ENCODE measurements at regions not wholly inside any gene's neighbourhood (a gene's known extent, or its start where the extent isn't known, plus 50 kb on each side); places are given as distances from the start of the nearest gene placed in this dataset.

DNA sequence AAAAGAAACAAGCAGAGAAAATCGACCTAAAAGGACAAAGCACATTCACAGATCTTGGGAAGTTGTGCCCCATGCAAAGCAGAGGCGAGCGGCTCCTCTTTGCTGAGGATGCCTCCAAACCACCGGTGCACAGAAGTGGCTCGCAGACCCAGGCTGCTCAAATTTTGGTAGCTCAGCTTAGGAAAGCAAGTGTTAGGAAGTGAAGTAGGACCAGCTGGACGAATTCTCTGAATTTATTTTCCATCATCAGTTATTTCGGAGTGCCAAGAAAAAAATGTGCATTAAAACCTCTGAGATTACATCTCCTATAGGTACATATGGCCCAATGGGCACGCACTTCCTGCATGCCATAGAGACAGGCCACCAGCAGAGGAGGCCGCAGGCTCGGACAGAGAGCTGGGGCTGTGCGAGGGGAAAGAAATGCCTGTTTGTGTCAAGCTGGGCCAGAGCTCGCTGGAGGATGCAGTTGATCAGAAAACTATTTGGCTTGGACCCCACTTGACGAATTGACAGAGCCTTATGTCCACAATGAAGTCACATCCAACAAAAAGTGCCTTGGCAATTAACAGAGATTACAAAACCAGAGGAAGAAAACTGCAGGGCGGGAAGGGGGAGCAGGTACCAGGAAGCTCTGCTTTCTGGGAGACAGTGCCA is 122.3 kb upstream of the LYZL2 start:
- intact Hi-C loops (cut with DNase I) = no loop called here
- no peaks in the 10 kb centered on the region for H3K9me3 ChIP-seq
- TF ChIP-seq, protein P1, sequence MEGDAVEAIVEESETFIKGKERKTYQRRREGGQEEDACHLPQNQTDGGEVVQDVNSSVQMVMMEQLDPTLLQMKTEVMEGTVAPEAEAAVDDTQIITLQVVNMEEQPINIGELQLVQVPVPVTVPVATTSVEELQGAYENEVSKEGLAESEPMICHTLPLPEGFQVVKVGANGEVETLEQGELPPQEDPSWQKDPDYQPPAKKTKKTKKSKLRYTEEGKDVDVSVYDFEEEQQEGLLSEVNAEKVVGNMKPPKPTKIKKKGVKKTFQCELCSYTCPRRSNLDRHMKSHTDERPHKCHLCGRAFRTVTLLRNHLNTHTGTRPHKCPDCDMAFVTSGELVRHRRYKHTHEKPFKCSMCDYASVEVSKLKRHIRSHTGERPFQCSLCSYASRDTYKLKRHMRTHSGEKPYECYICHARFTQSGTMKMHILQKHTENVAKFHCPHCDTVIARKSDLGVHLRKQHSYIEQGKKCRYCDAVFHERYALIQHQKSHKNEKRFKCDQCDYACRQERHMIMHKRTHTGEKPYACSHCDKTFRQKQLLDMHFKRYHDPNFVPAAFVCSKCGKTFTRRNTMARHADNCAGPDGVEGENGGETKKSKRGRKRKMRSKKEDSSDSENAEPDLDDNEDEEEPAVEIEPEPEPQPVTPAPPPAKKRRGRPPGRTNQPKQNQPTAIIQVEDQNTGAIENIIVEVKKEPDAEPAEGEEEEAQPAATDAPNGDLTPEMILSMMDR (IDR thresholded peaks at IDR 0.05) = peak in 4 of 6 experiments; percentile 9 to 95 (median 24)
- TF ChIP-seq POLR2A (IDR thresholded peaks at IDR 0.05) = no peak
- no peaks in the 10 kb centered on the region for H3K36me3 ChIP-seq
- H3K4me3 ChIP-seq = no peak overlapping the region
- H3K4me1 ChIP-seq = no peaks in the 10 kb centered on the region
- peak overlapping the region in 2 of 4 donors; percentile 63 to 65 for H3K27ac ChIP-seq
- H3K27me3 ChIP-seq = no peaks in the 10 kb centered on the region
- DNase-seq = no peak
- 29 to 73% methylated on average over 14 of the region's 14 CpGs for WGBS, 2 donors

DNA sequence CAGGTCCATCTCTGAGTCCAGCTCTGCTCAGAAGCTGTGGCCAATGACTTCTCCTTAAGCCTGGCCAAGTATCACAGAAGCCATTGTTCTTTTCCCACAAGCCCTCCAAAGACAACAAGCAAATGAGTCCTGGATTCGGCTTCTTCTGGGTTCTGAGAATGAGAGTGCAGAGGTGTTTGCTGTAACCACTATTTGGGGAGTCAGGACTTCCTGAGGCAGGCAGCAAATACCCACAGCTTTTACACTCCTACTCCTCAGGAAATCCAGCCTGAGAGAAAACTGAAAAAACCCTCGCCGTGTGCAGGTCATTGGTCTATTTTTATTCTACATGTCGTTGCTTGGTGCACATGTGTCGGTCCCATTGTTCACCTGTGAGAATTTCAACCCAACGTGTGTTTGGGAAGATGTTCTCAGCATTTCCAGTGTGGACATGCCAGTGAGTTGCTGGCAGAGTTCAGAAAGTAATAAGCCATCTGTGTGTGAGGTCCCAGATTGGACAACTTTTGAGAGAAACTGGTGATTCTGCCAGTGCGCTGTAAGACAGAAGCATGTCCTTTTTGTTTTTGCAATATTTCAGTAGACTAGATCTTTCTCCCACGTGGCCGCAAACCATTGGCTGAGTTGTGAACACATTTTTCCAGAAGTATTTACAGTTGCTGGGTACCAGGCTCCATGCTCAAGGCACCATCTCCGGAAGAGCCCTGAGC is 121.6 kb upstream of the LYZL2 start:
- intact Hi-C loops (cut with DNase I) = no loop called here
- H3K4me3 ChIP-seq = no peak overlapping the region
- DNase-seq = no peak
- H3K36me3 ChIP-seq = no peaks in the 10 kb centered on the region
- H3K4me1 ChIP-seq = no peaks in the 10 kb centered on the region
- no peak overlapping the region for H3K27ac ChIP-seq
- no peaks in the 10 kb centered on the region for H3K9me3 ChIP-seq
- TF ChIP-seq, protein P1 (IDR thresholded peaks at IDR 0.05) = no peak
- no peak for TF ChIP-seq POLR2A (IDR thresholded peaks at IDR 0.05)
- no peaks in the 10 kb centered on the region for H3K27me3 ChIP-seq
- WGBS, 2 donors = 49 to 61% methylated on average over 9 to 10 of the region's 10 CpGs

DNA sequence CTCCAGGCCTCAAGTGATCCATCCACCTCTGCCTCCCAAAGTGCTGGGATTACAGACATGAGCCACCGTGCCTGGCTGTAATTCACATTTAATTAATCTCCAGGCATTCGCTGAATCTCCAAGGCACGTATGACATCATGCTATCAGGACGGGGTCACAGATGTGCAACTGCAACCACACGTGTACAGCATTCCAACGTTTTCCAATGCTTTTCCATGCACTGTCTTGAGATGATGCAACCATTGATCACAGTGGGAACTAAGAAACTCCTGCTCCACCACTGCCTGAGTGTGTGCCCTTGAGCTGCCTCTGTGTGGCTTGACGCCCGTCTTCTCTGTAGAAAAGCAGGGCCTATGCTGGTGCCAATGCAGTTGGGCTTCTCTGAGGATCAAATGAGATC is 119.8 kb upstream of the LYZL2 start:
- intact Hi-C loops (cut with DNase I) = no loop called here
- no peaks in the 10 kb centered on the region for H3K36me3 ChIP-seq
- no peak overlapping the region for H3K4me3 ChIP-seq
- WGBS, 2 donors = 83 to 93% methylated on average over 6 to 8 of the region's 8 CpGs
- H3K27me3 ChIP-seq = no peaks in the 10 kb centered on the region
- H3K27ac ChIP-seq = no peak overlapping the region
- H3K9me3 ChIP-seq = no peaks in the 10 kb centered on the region
- DNase-seq = no peak
- TF ChIP-seq, protein P1 (IDR thresholded peaks at IDR 0.05) = no peak
- H3K4me1 ChIP-seq = no peaks in the 10 kb centered on the region

DNA sequence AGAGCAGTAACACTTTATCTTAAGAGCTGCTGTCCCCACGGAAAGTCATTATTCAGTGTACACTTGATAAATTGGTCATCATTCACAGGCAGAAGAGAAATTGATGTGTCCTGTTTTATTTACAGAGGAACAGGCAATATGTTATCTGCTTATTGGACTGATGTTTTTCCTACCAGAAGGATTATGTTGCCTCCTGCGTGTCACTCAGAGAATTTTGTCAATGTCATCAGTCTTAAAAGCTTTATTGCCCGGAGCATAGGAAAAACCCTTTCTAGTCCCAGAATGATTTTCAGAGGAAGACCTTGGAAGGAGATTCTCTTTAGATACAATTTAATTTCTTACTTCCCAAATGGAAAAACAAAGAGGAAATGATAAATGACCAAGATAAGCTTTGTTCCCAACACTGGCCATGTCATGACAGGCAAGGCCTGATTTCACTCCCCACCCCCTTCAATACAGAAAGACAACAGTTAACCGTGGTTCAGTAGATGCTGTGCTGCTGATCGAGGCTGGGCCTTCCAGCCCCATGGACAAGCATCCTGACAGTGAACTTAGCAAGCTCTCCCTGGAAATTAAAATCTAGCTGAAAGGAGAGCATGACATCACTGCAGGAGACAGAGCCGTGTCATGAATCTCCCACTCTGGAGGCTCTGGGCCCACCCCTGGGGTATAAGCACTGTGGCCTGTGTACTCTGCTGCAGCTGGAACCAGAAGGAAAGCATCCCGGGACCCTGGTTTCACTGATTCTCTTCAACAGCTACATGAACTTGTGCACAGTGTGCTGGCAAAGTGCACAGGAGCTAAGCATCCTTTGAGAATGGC is 118.8 kb upstream of the LYZL2 start:
- no peak for TF ChIP-seq POLR2A (IDR thresholded peaks at IDR 0.05)
- TF ChIP-seq, protein P1 (IDR thresholded peaks at IDR 0.05) = no peak
- Histone ChIP-seq H3K4me1 (no peaks in the 10 kb centered on the region), H3K36me3 (no peaks in the 10 kb centered on the region), H3K4me3 (no peak overlapping the region), H3K27ac (no peak overlapping the region), H3K27me3 (no peaks in the 10 kb centered on the region), H3K9me3 (no peaks in the 10 kb centered on the region)
- DNase-seq = no peak
- 66 to 79% methylated on average over 6 to 7 of the region's 7 CpGs for WGBS, 2 donors
- intact Hi-C loops (cut with DNase I) = no loop called here

GRCh38 chr10:30747633-30748032 is 118.1 kb upstream of the LYZL2 start:
- Histone ChIP-seq H3K9me3 (no peaks in the 10 kb centered on the region), H3K4me3 (no peak overlapping the region), H3K27me3 (no peaks in the 10 kb centered on the region), H3K4me1 (no peaks in the 10 kb centered on the region), H3K36me3 (no peaks in the 10 kb centered on the region), H3K27ac (no peak overlapping the region)
- WGBS, 2 donors = 53 to 62% methylated on average over 9 of the region's 9 CpGs
- TF ChIP-seq, protein P1 (IDR thresholded peaks at IDR 0.05) = no peak
- TF ChIP-seq POLR2A (IDR thresholded peaks at IDR 0.05) = no peak
- no peak for DNase-seq
- intact Hi-C loops (cut with DNase I) = no loop called here
